Hindlimb muscle (tissue), 1 donor: ENCODE measurements at regions not wholly inside any gene's neighbourhood (a gene's known extent, or its start where the extent isn't known, plus 50 kb on each side); places are given as distances from the start of the nearest gene placed in this dataset.
A peak's percentile ranks its signal among the peaks of the same experiment; 100 is the strongest.

ENCODE experiments used
- DNase-seq: peaks from one replicate; pipeline ENCODE4 v3.0.0-alpha.2; 2013

- DNase-seq = no peak
Measured at GRCh38 chr14:83764656-83765599, 1765.0 kb upstream of the FLRT2 start.

GRCh38 chr14:83777516-83777915, 1752.4 kb upstream of the FLRT2 start:
- no peak for DNase-seq

GRCh38 chr14:83779266-83779665, 1750.7 kb upstream of the FLRT2 start:
- DNase-seq = no peak

GRCh38 chr14:83780321-83780720, 1749.6 kb upstream of the FLRT2 start:
- DNase-seq = no peak

- DNase-seq = no peak
Measured at GRCh38 chr14:83798421-83798820, 1731.5 kb upstream of the FLRT2 start.

- DNase-seq = no peak
Measured at GRCh38 chr14:83799233-83799632, 1730.7 kb upstream of the FLRT2 start.

GRCh38 chr14:83814896-83815295, 1715.0 kb upstream of the FLRT2 start:
- no peak for DNase-seq

GRCh38 chr14:83816761-83817160, 1713.2 kb upstream of the FLRT2 start:
- no peak for DNase-seq

- DNase-seq = no peak
Measured at GRCh38 chr14:83825843-83826242, 1704.1 kb upstream of the FLRT2 start.

GRCh38 chr14:83826838-83827237, 1703.1 kb upstream of the FLRT2 start:
- DNase-seq = no peak

GRCh38 chr14:83827383-83827782, 1702.6 kb upstream of the FLRT2 start:
- no peak for DNase-seq

- DNase-seq = no peak
Measured at GRCh38 chr14:83828406-83828805, 1701.5 kb upstream of the FLRT2 start.

- DNase-seq = no peak
Measured at GRCh38 chr14:83830316-83830715, 1699.6 kb upstream of the FLRT2 start.

GRCh38 chr14:83838226-83838625, 1691.7 kb upstream of the FLRT2 start:
- DNase-seq = no peak

GRCh38 chr14:83842547-83842946, 1687.4 kb upstream of the FLRT2 start:
- DNase-seq = no peak

GRCh38 chr14:83847102-83847501, 1682.8 kb upstream of the FLRT2 start:
- no peak for DNase-seq

GRCh38 chr14:83850092-83850491, 1679.9 kb upstream of the FLRT2 start:
- no peak for DNase-seq

- no peak for DNase-seq
Measured at GRCh38 chr14:83856334-83856733, 1673.6 kb upstream of the FLRT2 start.

- no peak for DNase-seq
Measured at GRCh38 chr14:83860631-83861155, 1669.3 kb upstream of the FLRT2 start.

- DNase-seq = no peak
Measured at GRCh38 chr14:83863042-83863774, 1666.7 kb upstream of the FLRT2 start.

GRCh38 chr14:83864106-83864505, 1665.8 kb upstream of the FLRT2 start:
- DNase-seq = no peak

- DNase-seq = peak; percentile 23
Measured at GRCh38 chr14:83867566-83868225, 1662.2 kb upstream of the FLRT2 start.
